GM12878 (cell line): ENCODE measurements at regions not wholly inside any gene's neighbourhood (a gene's known extent, or its start where the extent isn't known, plus 50 kb on each side); places are given as distances from the start of the nearest gene placed in this dataset.

Experiments used
- ATF2 ChIP-seq: IDR thresholded peaks from 2 replicates; pipeline ENCODE4 v1.6.1; 2012; ENCODE audit warnings: low read length, inconsistent platforms
- BHLHE40 ChIP-seq, 2 experiments: fragments of 450-650 bp in 1 of 2; IDR thresholded peaks; 2 replicates each; pipeline ENCODE4 v1.6.1; 2011 to 2017; ENCODE audit warnings: low read depth in 2 of 2, borderline replicate concordance in 1 of 2, improper control_type of control experiment in 1 of 2, low read length in 1 of 2, mild to moderate bottlenecking in 1 of 2
- ETV6 ChIP-seq, 2 experiments: fragments of 450-650 bp in 1 of 2; IDR thresholded peaks in 1 of 2; conservative IDR thresholded peaks in 1 of 2; 2 replicates each; pipeline ENCODE4 v1.6.1; 2014; ENCODE audit warnings: antibody characterized with exemption in 1 of 2, borderline replicate concordance in 1 of 2, low read depth in 1 of 2, mild to moderate bottlenecking in 1 of 2, moderate library complexity in 1 of 2
- EZH2 ChIP-seq: IDR thresholded peaks from 2 replicates; pipeline ENCODE4 v1.6.1; 2012; ENCODE audit warnings: low read depth, mild to moderate bottlenecking, control low read depth, inconsistent platforms, low read length, borderline replicate concordance; ENCODE audit not compliant: control insufficient read depth
- GATAD2B ChIP-seq: fragments of 450-650 bp; conservative IDR thresholded peaks from 2 replicates; pipeline ENCODE4 v1.6.1; 2017; ENCODE audit warnings: low read depth, mild to moderate bottlenecking, moderate library complexity
- HCFC1 ChIP-seq: fragments of 150-350 bp; IDR thresholded peaks from 2 replicates; pipeline ENCODE4 v1.6.1; 2014; ENCODE audit warnings: low read length
- MTA3 ChIP-seq: IDR thresholded peaks from 2 replicates; pipeline ENCODE4 v1.6.1; 2012; ENCODE audit warnings: low read length, inconsistent platforms, borderline replicate concordance
- NFIC ChIP-seq: IDR thresholded peaks from 2 replicates; pipeline ENCODE4 v1.6.1; 2012; ENCODE audit warnings: low read depth, mild to moderate bottlenecking, inconsistent platforms, low read length, moderate library complexity
- NKRF ChIP-seq: fragments of 450-650 bp; conservative IDR thresholded peaks from 2 replicates; pipeline ENCODE4 v1.6.1; 2017; ENCODE audit warnings: mild to moderate bottlenecking, moderate library complexity
- PAX5 ChIP-seq: IDR thresholded peaks from 2 replicates; pipeline ENCODE4 v1.6.1; 2011; ENCODE audit warnings: low read depth, low read length, borderline replicate concordance
- PML ChIP-seq: IDR thresholded peaks from 2 replicates; pipeline ENCODE4 v1.6.1; 2012; ENCODE audit warnings: low read length, inconsistent platforms
- RUNX3 ChIP-seq: IDR thresholded peaks from 2 replicates; pipeline ENCODE4 v1.6.1; 2012; ENCODE audit warnings: low read length, inconsistent platforms
- SKIL ChIP-seq: fragments of 450-650 bp; IDR thresholded peaks from 2 replicates; pipeline ENCODE4 v1.6.1; 2017; ENCODE audit warnings: mild to moderate bottlenecking, low read depth, inconsistent platforms; ENCODE audit not compliant: poor library complexity, severe bottlenecking
- SREBF2 ChIP-seq: IDR thresholded peaks from 2 replicates; pipeline ENCODE4 v1.6.1; 2012; ENCODE audit warnings: mild to moderate bottlenecking, low read length
- TAF1 ChIP-seq: IDR thresholded peaks from 2 replicates; pipeline ENCODE4 v1.6.1; 2011; ENCODE audit warnings: mild to moderate bottlenecking, low read depth, low read length, borderline replicate concordance
- TARDBP ChIP-seq: IDR thresholded peaks from 2 replicates; pipeline ENCODE4 v1.6.1; 2016; ENCODE audit warnings: borderline replicate concordance
- TBL1XR1 ChIP-seq: IDR thresholded peaks from 2 replicates; pipeline ENCODE4 v1.6.1; 2012; ENCODE audit warnings: low read depth, low read length, improper control_type of control experiment
- TCF3 ChIP-seq: IDR thresholded peaks from 2 replicates; pipeline ENCODE4 v1.6.1; 2012; ENCODE audit warnings: low read depth, mild to moderate bottlenecking, low read length, borderline replicate concordance; ENCODE audit not compliant: insufficient read depth
- ZBTB4 ChIP-seq: fragments of 450-650 bp; formaldehyde crosslinking; IDR thresholded peaks from 2 replicates; pipeline ENCODE4 v1.4.0; 2022; ENCODE audit warnings: mild to moderate bottlenecking, moderate library complexity

- no peak for TF ChIP-seq ATF2
- TF ChIP-seq TARDBP, result no peak
- no peak for TF ChIP-seq TAF1
- no peak for TF ChIP-seq GATAD2B
- TF ChIP-seq PAX5, result no peak
- peak; percentile 50; the same call in 1 of the 2 replicates for TF ChIP-seq RUNX3
- no peak for TF ChIP-seq ETV6 (conservative IDR thresholded peaks at IDR 0.05 in 1 of 2, IDR thresholded peaks at IDR 0.05 in 1 of 2; ENCODE audit: borderline replicate concordance in 1 of 2, low read depth in 1 of 2)
- TF ChIP-seq SREBF2, result no peak
- no peak for TF ChIP-seq ZBTB4 (CRISPR knock-in tag)
- TF ChIP-seq TBL1XR1, result no peak
- TF ChIP-seq MTA3, result no peak
- no peak for TF ChIP-seq BHLHE40 (IDR thresholded peaks at IDR 0.05; ENCODE audit: borderline replicate concordance in 1 of 2, low read depth in 2 of 2, low read length in 1 of 2)
- no peak for TF ChIP-seq NFIC
- TF ChIP-seq EZH2, result no peak
- no peak for TF ChIP-seq SKIL
- TF ChIP-seq TCF3, result no peak
- TF ChIP-seq HCFC1, result no peak
- no peak for TF ChIP-seq NKRF
- TF ChIP-seq PML, result no peak
These were observed 181.5 kb upstream of the ITGA4 start (continued) for GRCh38 chr2:181275643-181276070.
